LoVo (cell line): ENCODE measurements at regions not wholly inside any gene's neighbourhood (a gene's known extent, or its start where the extent isn't known, plus 50 kb on each side); places are given as distances from the start of the nearest gene placed in this dataset.

Source experiments
- DNase-seq: peaks from one replicate; pipeline ENCODE4 v3.0.0-alpha.2; 2016; ENCODE audit warnings: low spot score

- DNase-seq: no peak
These were observed 505.2 kb downstream of the SHQ1 start for GRCh38 chr3:72343078-72343477.

- DNase-seq: no peak
These were observed 505.8 kb downstream of the SHQ1 start for GRCh38 chr3:72342450-72342849.

- no peak for DNase-seq
These were observed 506.3 kb downstream of the SHQ1 start for GRCh38 chr3:72341920-72342319.

- DNase-seq: no peak
These were observed 506.9 kb downstream of the SHQ1 start for GRCh38 chr3:72341380-72341770.

GRCh38 chr3:72340476-72341379, 507.5 kb downstream of the SHQ1 start:
- DNase-seq: no peak

GRCh38 chr3:72340056-72340455, 508.2 kb downstream of the SHQ1 start:
- DNase-seq: no peak

GRCh38 chr3:72339670-72340030, 508.6 kb downstream of the SHQ1 start:
- no peak for DNase-seq

- peak; percentile 56 for DNase-seq
These were observed 509.1 kb downstream of the SHQ1 start for GRCh38 chr3:72338942-72339669.

- no peak for DNase-seq
These were observed 509.9 kb downstream of the SHQ1 start for GRCh38 chr3:72338082-72338941.

GRCh38 chr3:72337480-72337855, 510.8 kb downstream of the SHQ1 start:
- DNase-seq: no peak

GRCh38 chr3:72336821-72337479, 511.3 kb downstream of the SHQ1 start:
- DNase-seq: peak; percentile 41

GRCh38 chr3:72336114-72336651, 512.1 kb downstream of the SHQ1 start:
- no peak for DNase-seq

GRCh38 chr3:72335458-72336095, 512.7 kb downstream of the SHQ1 start:
- DNase-seq: no peak

- no peak for DNase-seq
These were observed 513.4 kb downstream of the SHQ1 start for GRCh38 chr3:72334681-72335457.

GRCh38 chr3:72332689-72333088, 515.6 kb downstream of the SHQ1 start:
- DNase-seq: no peak

- DNase-seq: no peak
These were observed 516.2 kb downstream of the SHQ1 start for GRCh38 chr3:72332036-72332435.

GRCh38 chr3:72331076-72331475, 517.2 kb downstream of the SHQ1 start:
- no peak for DNase-seq

GRCh38 chr3:72329354-72329753, 518.9 kb downstream of the SHQ1 start:
- no peak for DNase-seq

- no peak for DNase-seq
These were observed 519.4 kb downstream of the SHQ1 start for GRCh38 chr3:72328755-72329277.

- DNase-seq: no peak
These were observed 521.2 kb downstream of the SHQ1 start for GRCh38 chr3:72327008-72327407.
